Ascending aorta (tissue), 2 donors: ENCODE measurements at regions not wholly inside any gene's neighbourhood (a gene's known extent, or its start where the extent isn't known, plus 50 kb on each side); places are given as distances from the start of the nearest gene placed in this dataset.

Source experiments
- DNase-seq, 2 donors: peaks; one replicate each; pipeline ENCODE4 v3.0.0-alpha.2; 2019; ENCODE audit warnings: low spot score in 2 of 2
- H3K27ac ChIP-seq, 2 donors: fragments of 200-600 bp; sonication (generic); one replicate each; pipeline ENCODE4 v1.5.1; 2016 to 2017; ENCODE audit warnings: mild to moderate bottlenecking in 1 of 2
- H3K27me3 ChIP-seq: fragments of 200-600 bp; sonication (generic); one replicate; pipeline ENCODE4 v1.5.1; 2017
- H3K36me3 ChIP-seq, 2 donors: fragments of 200-600 bp; sonication (generic); one replicate each; pipeline ENCODE4 v1.5.1; 2016
- H3K4me1 ChIP-seq, 2 donors: fragments of 200-600 bp; sonication (generic); one replicate each; pipeline ENCODE4 v1.5.1; 2016 to 2017; ENCODE audit warnings: mild to moderate bottlenecking in 1 of 2
- H3K4me3 ChIP-seq, 2 donors: fragments of 200-600 bp; sonication (generic); one replicate each; pipeline ENCODE4 v1.5.1; 2016 to 2017; ENCODE audit warnings: mild to moderate bottlenecking in 1 of 2
- H3K9me3 ChIP-seq, 2 donors: fragments of 200-600 bp; sonication (generic); one replicate each; pipeline ENCODE4 v1.5.1; 2016
- CTCF ChIP-seq, 3 experiments: fragments of 200-600 bp in 2 of 3; fragments of 450-650 bp in 1 of 3; sonication (generic) in 2 of 3; IDR thresholded peaks; one replicate each; pipeline ENCODE4 v1.5.1; 2016 to 2019; ENCODE audit warnings: antibody characterized with exemption in 3 of 3, mild to moderate bottlenecking in 1 of 3, moderate library complexity in 1 of 3
- intact Hi-C: fragments of 100-400 bp; cut with DNase I; formaldehyde crosslinking; loops from one replicate; pipeline ENCODE4 v1.15.1; 2023

- Histone ChIP-seq H3K27ac (no peak overlapping the region), H3K9me3 (no peaks in the 10 kb centered on the region), H3K27me3 (no peaks in the 10 kb centered on the region), H3K36me3 (no peaks in the 10 kb centered on the region), H3K4me3 (no peak overlapping the region), H3K4me1 (peaks cover 0 to 7% of the 10 kb centered on the region in 2 donors)
- intact Hi-C loops: no loop called here
- DNase-seq: no peak
- no peak for TF ChIP-seq CTCF (IDR thresholded peaks at IDR 0.05)
These were observed 437.3 kb downstream of the BRINP1 start for GRCh38 chr9:118931941-118932340.

- H3K27me3 ChIP-seq: no peaks in the 10 kb centered on the region
- no peak overlapping the region for H3K4me3 ChIP-seq
- no peaks in the 10 kb centered on the region for H3K4me1 ChIP-seq
- intact Hi-C loops: no loop called here
- H3K27ac ChIP-seq: no peak overlapping the region
- H3K36me3 ChIP-seq: no peaks in the 10 kb centered on the region
- no peak for DNase-seq
- no peak for TF ChIP-seq CTCF (IDR thresholded peaks at IDR 0.05)
- no peaks in the 10 kb centered on the region for H3K9me3 ChIP-seq
These were observed 430.7 kb downstream of the BRINP1 start for GRCh38 chr9:118938581-118938980.

DNA sequence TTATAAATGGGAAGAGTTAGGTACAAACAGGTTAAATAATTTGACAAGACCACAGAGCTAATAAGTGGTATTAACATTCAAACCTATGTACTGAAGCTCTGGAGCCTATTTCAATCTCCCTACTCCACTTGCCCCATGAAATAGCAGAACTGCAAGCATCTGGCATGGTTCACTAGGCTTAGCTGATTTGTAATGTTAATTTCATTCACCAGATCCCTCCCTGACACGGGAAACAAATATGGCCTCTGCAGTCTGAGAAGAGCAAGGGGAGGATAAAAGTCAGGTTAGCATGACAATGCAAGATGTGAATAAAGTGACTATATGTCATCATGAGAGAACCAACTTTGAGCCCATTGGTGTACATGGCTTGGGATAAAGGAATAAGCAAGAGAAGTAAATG, 428.8 kb downstream of the BRINP1 start:
- no peak overlapping the region for H3K27ac ChIP-seq
- no peak overlapping the region for H3K4me3 ChIP-seq
- intact Hi-C loops: no loop called here
- TF ChIP-seq CTCF (IDR thresholded peaks at IDR 0.05): no peak
- H3K9me3 ChIP-seq: no peaks in the 10 kb centered on the region
- no peak for DNase-seq
- H3K27me3 ChIP-seq: no peaks in the 10 kb centered on the region
- no peaks in the 10 kb centered on the region for H3K36me3 ChIP-seq
- H3K4me1 ChIP-seq: no peaks in the 10 kb centered on the region

- H3K4me3 ChIP-seq: no peak overlapping the region
- no peaks in the 10 kb centered on the region for H3K9me3 ChIP-seq
- no peaks in the 10 kb centered on the region for H3K36me3 ChIP-seq
- H3K27ac ChIP-seq: peak overlapping the region in 1 of 2 donors; percentile 21
- H3K27me3 ChIP-seq: no peaks in the 10 kb centered on the region
- peaks cover 0 to 3% of the 10 kb centered on the region in 2 donors for H3K4me1 ChIP-seq
- intact Hi-C loops: no loop called here
- DNase-seq: no peak
- TF ChIP-seq CTCF (IDR thresholded peaks at IDR 0.05): no peak
These were observed 422.6 kb downstream of the BRINP1 start for GRCh38 chr9:118946669-118947068.

- no peak for DNase-seq
- Histone ChIP-seq H3K27ac (no peak overlapping the region), H3K27me3 (no peaks in the 10 kb centered on the region), H3K36me3 (no peaks in the 10 kb centered on the region), H3K9me3 (no peaks in the 10 kb centered on the region), H3K4me1 (no peaks in the 10 kb centered on the region), H3K4me3 (no peak overlapping the region)
- intact Hi-C loops: no loop called here
- no peak for TF ChIP-seq CTCF (IDR thresholded peaks at IDR 0.05)
These were observed 414.4 kb downstream of the BRINP1 start for GRCh38 chr9:118954857-118955256.

- H3K4me3 ChIP-seq: no peak overlapping the region
- no peak for TF ChIP-seq CTCF (IDR thresholded peaks at IDR 0.05)
- H3K36me3 ChIP-seq: no peaks in the 10 kb centered on the region
- DNase-seq: no peak
- H3K27ac ChIP-seq: no peak overlapping the region
- H3K9me3 ChIP-seq: no peaks in the 10 kb centered on the region
- no peaks in the 10 kb centered on the region for H3K27me3 ChIP-seq
- H3K4me1 ChIP-seq: no peaks in the 10 kb centered on the region
- intact Hi-C loops: no loop called here
These were observed 411.6 kb downstream of the BRINP1 start for GRCh38 chr9:118957585-118957984.
